ENCODE measurements at regions not wholly inside any gene's neighbourhood (a gene's known extent, or its start where the extent isn't known, plus 50 kb on each side); places are given as distances from the start of the nearest gene placed in this dataset.
"Not testable (repeated sequence)": the region's sequence is repeated elsewhere in the genome, so short reads cannot be mapped to it uniquely, and the experiment has no call there.

DNA sequence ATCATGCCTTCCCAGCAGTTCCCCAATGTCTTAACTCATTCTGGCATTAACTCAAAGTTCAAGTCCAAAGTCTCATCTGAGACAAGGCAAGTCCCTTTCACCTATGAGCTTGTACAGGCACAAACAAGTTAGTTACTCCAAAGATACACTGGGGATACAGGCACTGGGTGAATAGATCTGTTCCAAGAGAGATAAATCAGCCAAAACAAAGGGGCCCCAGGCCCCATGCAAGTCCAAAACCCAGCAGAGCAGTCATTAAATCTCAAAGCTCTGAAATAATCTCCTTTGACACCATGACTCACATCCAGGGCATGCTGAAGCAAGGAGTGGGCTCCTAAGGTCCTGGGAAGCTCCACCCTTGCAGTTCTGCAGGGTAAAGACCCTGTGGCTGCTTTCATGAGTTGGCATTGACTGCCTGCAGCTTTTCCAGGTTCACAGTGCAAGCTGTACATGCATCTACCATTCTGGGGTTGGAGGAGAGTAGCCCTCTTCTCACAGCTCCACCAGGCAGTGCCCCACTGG is 332.2 kb upstream of the KIF2B start:
- no peak for DNase-seq (ENCODE audit: low read depth)

DNA sequence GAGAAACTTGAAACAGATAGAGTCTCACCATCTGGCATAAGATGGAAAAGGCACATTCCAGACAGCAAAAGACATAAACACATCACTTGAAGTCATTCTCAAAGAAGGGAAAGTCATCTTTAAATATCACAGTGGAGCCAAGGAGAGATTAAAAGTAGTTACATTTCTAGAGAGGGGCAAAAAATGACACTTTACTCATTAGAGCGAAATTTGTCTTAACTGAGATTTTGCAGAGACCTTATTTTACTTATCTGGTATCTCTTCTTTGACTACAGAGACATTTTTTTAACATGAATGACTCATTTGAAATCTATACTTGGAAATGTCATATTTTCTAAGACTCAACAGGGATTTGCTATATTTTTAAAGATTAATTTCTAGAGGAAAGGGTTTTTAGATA is 339.0 kb upstream of the KIF2B start:
- DNase-seq (ENCODE audit: low read depth) = no peak

DNA sequence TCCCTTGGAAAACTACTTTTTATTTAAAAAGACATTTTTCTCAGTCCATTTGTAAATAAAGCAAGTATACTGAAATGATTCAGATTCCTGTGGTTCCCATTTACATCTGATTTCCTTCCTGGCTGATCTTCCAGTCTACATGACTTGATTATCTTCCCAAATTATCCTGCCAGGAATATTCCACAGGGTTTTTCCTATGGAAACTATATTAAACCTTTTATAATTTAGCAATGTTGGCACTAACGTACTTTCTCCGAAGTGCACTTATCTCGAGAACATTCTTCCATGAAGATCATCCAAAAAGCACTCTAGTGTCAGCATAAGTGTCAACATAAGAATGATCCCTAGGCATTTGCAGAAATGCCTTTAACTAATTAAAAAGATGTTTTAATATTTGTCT is 347.7 kb upstream of the KIF2B start:
- no peak for DNase-seq (ENCODE audit: low read depth)

DNA sequence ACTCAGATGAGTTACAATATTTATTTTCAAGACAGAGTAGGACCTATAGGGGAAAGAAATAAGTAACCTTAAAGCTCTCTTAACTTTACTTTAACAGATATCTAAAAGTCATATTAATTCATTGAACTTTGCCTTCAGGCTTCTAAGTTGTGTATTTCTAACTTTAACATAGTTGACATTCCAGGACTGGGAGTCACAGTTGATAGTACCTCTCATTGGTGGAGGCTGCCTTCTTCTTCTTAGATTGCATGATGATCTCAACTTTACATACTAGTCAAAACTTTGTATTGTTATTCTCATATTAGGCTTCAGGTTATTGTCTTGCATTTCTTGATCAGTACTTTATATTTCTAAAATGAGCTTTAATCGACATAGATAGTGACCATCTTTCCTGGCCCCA is 350.1 kb upstream of the KIF2B start:
- DNase-seq (ENCODE audit: low read depth) = peak; percentile 15

DNA sequence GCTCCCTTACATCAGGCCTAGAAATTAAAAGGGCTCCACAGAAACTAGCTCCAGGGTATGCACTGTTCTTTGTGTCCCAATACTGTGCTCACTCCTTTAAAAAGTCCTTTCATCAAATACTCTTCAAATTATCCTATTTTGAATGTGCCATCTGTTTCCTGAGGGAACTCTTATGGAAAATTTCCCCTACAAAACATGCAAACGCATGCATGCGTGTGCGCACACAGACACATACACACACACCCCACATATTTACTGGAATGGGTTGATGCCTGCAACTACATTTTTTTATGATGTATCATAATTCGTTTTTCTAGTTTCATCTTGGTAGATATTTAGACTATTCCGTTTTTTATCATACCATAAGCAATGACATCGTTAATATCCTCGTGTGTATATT is 351.2 kb upstream of the KIF2B start:
- DNase-seq (ENCODE audit: low read depth) = no peak

DNA sequence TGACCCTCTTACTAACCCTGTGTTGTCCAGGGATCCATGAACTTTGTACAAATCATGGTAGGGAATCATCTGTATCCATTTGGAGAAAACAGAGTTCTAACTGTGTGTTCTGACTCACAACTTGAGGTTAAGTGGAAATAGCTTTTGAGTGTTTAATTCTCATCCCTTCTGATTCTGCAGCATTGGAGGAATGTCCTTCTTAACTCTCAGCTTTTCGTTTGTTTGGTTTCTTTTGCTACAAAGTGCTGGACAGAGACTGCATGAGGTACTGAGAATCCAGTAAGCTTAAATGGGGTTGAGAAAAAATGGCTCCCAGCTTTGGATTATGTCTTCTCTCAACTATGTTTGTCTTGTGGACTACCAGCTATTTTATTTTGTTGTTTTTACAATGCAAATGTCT is 352.1 kb upstream of the KIF2B start:
- DNase-seq (ENCODE audit: low read depth) = peak; percentile 1

DNA sequence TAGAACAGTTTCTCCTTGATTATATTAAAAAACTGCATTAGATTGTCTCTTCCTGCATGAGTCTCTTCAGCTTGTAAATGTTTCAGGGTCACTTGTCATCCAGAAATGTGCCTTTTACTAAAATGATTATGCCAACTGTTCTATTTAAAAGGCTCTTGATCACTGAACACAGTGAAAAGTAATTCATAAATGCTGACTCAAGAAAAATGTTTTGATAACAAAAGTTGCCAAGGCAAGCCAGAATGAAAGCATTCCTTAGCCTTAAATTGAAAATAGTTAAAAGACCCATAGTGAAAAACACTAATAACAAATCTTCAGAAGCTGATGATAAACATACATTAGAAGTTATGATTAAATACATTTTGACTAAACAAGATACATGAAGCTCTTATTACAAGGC is 356.0 kb upstream of the KIF2B start:
- no peak for DNase-seq (ENCODE audit: low read depth)

DNA sequence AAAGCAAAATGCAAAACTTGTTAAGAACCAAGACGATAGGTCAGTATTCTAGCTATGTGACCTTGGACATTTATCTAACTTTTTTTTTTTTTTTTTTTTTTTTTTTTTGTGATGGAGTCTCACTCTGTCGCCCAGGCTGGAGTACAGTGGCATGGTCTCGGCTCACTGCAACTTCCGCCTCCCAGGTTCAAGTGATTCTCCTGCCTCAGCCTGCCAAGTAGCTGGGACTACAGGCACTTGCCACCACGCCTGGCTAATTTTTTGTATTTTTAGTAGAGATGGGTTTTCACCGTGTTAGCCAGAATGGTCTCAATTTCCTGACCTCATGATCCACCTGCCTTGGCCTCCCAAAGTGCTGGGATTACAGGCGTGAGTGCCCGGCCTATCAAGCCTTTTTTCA is 358.3 kb upstream of the KIF2B start:
- DNase-seq (ENCODE audit: low read depth) = not testable (repeated sequence)

DNA sequence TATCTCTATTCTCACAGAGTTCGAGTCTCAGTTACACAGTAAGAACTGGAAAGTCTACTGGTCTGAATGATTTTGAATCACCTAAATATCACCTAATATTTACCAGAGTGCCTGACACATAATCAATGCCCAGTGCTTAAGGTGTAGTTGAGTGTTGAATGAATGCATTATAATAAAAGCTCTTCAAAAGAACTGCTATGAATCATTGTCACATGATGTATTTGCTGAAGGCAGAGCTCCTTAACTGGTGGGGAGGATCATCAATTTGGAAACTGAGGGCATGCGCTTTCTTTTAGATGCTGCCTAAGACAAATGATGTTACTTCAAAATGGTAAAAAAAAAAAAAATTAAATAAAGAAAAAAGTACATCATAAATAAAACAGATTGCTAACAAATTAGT is 359.4 kb upstream of the KIF2B start:
- DNase-seq (ENCODE audit: low read depth) = no peak

DNA sequence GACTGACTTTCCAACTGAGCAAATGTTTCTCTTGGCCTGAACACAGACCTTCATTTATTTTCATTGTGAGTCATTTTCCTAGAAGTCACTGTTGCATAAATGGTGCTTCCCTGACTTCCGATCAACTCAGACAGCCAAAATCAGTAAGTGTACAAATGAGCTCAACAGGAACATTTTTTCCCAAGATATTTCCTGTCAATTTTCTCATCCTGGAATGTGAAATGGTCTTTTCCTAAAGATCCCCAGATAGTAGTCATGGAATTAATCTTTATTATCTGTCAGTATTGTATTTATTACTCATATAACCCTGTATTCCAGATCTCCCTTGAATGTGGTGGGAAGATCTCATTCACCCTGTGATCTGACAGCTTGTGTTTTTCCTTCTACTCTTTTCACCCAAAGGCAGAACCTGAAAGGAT is 360.3 kb upstream of the KIF2B start:
- DNase-seq (ENCODE audit: low read depth) = peak; percentile 2

DNA sequence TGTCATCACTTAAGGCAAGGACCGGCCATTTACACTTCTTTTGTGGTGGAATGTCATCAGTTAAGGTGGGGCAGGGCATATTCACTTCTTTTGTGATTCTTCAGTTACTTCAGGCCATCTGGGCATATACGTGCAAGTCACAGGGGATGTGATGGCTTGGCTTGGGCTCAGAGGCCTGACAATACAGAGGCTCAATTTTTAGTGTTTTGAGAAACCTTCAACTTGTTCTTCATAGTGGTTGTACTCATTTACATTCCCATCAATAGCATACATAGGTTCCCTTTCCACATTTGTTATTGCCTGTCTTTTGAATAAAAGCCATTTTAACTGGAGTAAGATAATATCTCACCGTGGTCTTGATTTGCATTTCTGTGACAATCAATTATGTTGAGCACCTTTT is 366.8 kb upstream of the KIF2B start:
- not testable (repeated sequence) for DNase-seq (ENCODE audit: low read depth)

DNA sequence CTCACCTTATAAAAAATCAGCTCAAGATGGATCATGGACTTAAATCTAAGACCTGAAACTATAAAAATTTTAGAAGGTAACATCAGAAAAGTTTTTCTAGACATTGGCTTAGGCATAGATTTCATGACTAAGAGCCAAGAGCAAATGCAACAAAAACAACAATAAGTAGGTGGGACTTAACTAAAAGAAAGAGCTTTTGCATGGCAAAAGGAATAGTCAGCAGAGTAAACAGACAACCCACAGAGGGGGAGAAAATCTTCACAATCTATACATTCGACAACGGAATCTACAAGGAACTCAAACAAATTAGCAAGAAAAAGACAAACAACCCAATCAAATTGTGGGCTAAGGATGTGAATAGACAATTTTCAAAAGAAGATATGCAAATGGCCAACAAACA is 368.4 kb upstream of the KIF2B start:
- DNase-seq (ENCODE audit: low read depth) = no peak

DNA sequence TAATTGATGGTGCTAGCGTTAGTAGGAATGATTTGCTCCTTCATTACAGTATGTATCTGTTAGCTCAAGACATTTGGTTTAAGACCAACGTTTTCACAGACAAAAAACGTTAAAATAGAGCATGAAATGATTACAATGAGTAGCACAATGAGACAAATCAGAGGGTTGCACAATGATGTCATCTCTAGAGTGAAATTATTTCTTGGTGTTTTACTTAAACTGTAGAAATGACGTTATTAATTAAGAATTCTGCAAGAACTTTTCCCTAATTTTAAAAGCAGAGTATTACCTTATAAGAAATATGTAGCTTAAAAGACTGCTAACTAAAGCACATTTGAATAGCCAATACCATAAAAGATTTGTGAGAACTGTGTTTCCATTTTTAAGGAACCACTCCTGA is 373.4 kb upstream of the KIF2B start:
- no peak for DNase-seq (ENCODE audit: low read depth)

DNA sequence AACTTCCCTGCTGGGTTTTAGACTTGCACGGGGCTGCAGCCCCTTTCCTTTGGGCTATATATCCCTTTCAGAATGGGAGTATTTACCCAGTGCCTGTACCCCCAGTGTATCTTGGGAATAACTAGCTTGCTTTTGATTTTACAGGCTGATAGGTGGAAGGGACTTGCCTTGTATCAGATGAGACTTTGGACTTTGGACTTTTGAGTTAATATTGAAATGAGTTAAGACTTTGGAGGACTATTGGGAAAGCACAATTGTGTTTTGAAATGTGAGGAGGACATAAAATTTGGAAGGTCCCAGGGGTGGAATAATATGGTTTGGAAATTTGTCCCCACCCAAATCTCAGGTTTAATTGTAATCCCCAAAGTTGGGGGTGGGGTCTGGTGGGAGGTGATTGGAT is 393.8 kb upstream of the KIF2B start:
- no peak for DNase-seq (ENCODE audit: low read depth)

DNA sequence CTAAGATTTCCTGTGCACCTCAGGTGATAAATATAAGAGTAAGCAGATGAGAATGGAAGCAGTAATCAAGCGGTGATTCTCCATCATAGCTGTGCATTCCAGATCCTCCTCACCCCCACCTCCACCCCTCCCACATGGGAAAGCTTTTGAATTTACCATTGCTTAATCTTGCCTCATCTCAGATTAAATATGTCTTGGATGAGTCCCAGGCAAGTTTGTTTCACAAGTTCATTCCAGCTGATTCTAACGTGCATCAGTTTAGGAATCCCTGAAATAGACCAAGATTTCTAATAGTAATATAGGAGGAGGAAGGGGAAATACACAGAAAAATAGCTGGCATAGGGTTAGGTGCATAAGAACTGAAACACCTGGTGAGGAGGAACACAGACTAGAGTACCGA is 396.2 kb upstream of the KIF2B start:
- DNase-seq (ENCODE audit: low read depth) = no peak

DNA sequence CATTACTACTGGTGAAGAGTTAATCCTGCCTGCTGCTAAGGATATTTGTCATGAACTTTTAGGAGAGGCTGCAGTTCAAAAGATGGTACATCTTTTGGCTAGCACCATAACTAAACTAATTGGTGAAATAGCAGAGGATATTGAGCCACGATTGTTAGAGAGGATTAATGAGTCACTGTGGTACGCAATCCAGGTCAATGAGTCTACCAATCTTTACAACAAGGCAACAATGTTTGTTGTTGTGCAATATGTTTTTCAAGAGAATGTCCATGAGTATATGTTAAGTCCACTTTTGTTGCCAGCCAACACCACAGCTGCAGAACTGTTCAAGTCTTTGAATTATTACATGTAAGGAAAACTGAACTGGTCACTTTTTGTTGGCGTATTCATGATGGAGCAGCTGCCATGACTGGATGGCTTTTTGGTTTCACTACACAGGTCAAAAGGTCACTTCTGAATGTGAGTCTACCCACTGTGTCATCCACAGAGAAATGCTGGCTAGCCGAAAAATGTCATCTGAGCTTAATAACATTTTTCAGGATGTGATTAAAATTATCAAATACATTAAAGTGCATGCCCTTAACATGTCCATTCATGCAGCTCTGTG is 402.6 kb upstream of the KIF2B start:
- DNase-seq (ENCODE audit: low read depth) = peak; percentile 2

DNA sequence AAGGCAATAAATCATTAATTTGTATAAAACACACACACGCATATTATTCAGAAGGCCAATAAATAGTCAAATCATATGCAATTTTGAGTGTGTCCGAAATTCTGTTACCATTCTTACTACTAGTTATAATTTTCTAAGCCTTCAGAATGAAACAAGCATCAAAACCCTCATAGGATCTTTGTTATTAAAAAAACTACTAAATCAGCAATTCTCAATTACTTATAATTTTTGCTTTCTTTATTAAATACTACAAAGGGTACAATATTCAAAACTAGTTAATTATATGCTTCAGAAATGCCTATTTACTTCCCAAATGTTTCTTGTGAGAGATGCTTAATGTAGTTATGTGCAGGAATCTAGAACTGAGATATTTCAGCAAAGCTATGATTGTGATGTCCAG is 413.1 kb upstream of the KIF2B start:
- DNase-seq (ENCODE audit: low read depth) = no peak

DNA sequence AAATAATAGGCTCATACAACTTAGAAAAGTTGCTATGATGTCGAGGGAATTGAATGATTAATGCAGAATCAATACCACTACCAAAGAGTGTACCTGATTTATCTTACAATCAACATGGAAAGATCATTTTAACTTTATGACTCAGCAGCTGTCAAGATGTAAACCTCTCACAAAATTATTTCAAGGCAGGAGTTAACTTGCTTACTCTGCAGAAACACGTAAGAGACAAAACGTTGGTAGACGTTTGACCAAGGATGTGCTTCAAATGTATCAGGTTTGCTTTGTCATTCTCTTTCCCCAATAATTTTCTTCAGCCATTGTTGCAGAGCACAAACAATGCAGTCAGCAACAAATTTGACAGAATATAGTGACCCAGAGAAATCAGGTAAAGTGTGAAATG is 415.8 kb upstream of the KIF2B start:
- DNase-seq (ENCODE audit: low read depth) = no peak

DNA sequence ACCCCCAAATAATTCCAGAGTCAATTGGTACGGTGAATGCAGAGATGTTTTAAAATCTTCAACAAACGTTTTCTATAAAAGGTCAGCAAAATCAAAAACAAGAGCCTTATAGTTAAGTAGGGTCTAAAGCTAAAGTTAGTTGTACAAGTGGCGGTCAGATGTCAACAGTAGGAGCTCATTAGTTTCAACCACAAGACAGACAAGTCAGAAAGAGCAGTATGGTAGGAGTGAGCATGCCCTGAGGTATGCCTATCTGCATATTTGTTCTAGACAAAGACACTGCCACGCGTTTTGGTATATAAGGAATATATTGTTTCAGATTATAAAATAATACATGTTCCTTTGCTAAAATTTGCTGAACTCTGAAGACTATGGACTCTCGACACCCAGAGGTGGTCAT is 431.5 kb upstream of the KIF2B start:
- DNase-seq (ENCODE audit: low read depth) = no peak

DNA sequence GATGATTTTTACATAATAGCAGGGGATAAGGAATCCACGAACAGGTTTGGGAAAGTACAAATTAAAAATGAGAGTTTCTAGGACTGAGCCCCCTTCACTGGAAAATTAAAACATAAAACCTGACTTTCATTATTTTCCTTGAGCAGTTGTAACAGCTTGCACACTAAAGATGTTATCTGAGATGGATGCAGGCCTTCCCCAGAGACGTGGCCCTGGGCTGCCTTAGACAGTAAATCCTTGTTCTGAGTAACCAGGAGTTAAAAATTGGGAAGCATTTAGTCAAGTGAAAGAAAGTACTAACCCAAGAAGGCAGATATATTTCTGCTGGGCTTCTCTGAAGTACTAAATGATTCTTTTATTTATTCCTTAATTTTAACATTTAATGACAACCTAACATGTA is 432.2 kb upstream of the KIF2B start:
- DNase-seq (ENCODE audit: low read depth) = no peak

DNA sequence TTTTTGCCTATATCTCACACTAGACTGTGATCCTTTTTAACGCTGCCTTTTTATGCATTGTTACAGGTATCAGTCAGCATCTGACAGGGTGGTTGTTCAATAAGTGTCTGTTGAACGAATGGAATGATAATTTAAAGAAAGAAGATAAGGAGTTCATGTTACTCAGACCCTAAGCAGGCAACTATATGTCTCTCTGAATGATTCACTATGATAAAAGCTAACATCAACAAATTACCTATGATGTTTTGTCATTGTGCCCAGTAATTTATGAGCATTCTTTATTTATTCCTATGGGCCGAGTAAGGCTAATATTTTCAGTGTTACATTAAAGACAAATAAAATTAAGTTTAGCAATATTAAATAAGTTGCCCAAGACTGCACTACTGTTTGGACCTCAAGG is 435.0 kb upstream of the KIF2B start:
- no peak for DNase-seq (ENCODE audit: low read depth)

DNA sequence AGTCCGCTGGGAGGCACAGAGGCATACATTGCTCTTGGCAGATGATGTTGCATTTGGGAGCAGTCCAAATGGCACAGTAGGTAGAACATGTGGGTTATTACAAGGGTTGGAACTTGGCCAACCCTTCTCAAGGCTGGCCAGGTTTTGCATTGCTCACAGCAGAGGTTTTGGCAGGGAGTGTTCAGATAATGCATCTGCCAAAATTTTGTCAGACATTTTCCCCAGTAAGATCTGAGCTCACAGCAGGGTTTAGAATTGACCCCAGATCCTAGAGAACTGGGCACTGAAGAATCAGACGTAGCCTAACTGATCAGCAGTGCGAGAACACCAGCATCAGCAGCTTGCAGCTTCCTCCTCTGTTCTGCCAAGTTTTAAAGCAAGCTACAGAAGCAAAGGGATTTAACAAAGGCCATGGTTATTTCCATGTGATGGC is 468.8 kb upstream of the KIF2B start:
- no peak for DNase-seq (ENCODE audit: low read depth)

DNA sequence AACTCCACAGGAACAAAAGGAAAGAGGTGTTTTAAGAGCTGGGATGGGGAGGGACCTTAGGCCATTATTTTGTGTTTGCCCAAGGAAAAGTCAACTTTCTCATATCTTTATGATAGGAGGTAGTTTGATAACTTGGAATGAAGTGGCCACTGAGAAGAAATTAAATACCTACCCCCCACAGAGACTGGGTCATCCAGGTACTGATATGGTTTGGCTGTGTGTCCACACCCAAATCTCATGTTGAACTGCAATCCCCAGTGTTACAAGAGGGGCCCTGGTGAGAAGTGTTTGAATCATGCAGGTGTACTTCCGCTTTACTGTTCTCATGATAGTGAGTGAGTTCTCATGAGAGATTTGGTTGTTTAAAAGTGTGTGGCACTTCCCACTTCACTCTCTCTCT is 477.9 kb upstream of the KIF2B start:
- no peak for DNase-seq (ENCODE audit: low read depth)

DNA sequence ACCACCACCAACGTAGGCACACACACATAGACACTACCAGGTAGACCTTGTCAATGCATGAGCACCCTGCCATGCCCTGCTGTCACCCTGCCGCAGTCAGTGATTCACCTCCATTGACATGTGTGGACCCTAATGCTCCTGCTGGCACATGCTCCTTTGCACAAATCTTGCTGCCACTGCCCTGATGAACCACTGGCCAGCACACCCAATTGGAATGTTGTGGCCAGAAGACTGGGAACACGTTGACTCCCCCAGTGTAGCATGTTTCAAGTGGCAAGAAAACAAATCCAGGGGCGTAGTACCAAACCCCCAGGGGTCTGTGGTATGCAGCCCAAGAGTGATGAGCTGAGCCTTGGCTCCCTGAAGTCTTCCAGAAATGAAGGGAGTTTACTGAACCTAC is 486.4 kb upstream of the KIF2B start:
- no peak for DNase-seq (ENCODE audit: low read depth)
